Breast epithelium (tissue), 3 donors: ENCODE measurements at regions not wholly inside any gene's neighbourhood (a gene's known extent, or its start where the extent isn't known, plus 50 kb on each side); places are given as distances from the start of the nearest gene placed in this dataset.

ENCODE experiments used
- POLR2AphosphoS5 ChIP-seq, 3 donors: sonication (generic); formaldehyde crosslinking; IDR thresholded peaks; one replicate each; pipeline ENCODE4 v1.6.1; 2017; ENCODE audit warnings: antibody characterized with exemption in 3 of 3
- TF ChIP-seq, protein P1 (sequence below), 3 donors: fragments of 450-650 bp; IDR thresholded peaks; one replicate each; pipeline ENCODE4 v1.5.1; 2016 to 2017; ENCODE audit warnings: antibody characterized with exemption in 3 of 3, mild to moderate bottlenecking in 3 of 3, moderate library complexity in 3 of 3

DNA sequence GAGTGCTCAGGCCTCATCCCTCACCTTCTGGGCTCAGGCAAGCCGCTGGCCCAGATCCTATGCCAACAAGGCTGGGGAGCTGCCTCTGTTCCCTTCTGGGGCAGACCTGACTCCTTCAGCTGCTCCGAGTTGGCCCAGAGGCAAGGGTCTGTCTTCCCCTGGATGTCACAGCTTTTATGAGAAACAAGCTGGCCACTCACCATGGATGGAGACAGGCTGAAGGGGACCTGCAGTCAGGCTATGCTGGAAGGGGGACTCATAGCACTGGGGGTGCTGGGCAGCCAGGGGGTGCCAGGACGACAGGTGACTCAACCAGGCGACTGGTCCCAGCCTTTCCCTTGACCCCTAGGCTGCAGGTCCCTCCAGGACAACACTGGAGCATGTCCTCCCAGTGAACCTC is 52.4 kb upstream of the C1QTNF9B start:
- no peak for TF ChIP-seq POLR2AphosphoS5 (IDR thresholded peaks at IDR 0.05)
- TF ChIP-seq, protein P1, sequence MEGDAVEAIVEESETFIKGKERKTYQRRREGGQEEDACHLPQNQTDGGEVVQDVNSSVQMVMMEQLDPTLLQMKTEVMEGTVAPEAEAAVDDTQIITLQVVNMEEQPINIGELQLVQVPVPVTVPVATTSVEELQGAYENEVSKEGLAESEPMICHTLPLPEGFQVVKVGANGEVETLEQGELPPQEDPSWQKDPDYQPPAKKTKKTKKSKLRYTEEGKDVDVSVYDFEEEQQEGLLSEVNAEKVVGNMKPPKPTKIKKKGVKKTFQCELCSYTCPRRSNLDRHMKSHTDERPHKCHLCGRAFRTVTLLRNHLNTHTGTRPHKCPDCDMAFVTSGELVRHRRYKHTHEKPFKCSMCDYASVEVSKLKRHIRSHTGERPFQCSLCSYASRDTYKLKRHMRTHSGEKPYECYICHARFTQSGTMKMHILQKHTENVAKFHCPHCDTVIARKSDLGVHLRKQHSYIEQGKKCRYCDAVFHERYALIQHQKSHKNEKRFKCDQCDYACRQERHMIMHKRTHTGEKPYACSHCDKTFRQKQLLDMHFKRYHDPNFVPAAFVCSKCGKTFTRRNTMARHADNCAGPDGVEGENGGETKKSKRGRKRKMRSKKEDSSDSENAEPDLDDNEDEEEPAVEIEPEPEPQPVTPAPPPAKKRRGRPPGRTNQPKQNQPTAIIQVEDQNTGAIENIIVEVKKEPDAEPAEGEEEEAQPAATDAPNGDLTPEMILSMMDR (IDR thresholded peaks at IDR 0.05) = no peak
